Stomach smooth muscle (tissue), 2 donors: ENCODE measurements at regions not wholly inside any gene's neighbourhood (a gene's known extent, or its start where the extent isn't known, plus 50 kb on each side); places are given as distances from the start of the nearest gene placed in this dataset.

Experiments
- H3K27ac ChIP-seq: one replicate; pipeline ENCODE4 v1.7.0; 2013; ENCODE audit warnings: mild to moderate bottlenecking, low read length, inconsistent platforms
- H3K27me3 ChIP-seq, 2 donors: one replicate each; pipeline ENCODE4 v1.7.0; 2013; ENCODE audit warnings: low read length in 2 of 2; ENCODE audit not compliant: insufficient read depth in 2 of 2, control insufficient read depth in 1 of 2
- H3K36me3 ChIP-seq, 2 donors: one replicate each; pipeline ENCODE4 v1.7.0; 2013; ENCODE audit warnings: low read length in 2 of 2; ENCODE audit not compliant: control insufficient read depth in 2 of 2, insufficient read depth in 2 of 2
- H3K4me1 ChIP-seq: one replicate; pipeline ENCODE4 v1.7.0; 2013; ENCODE audit warnings: low read length; ENCODE audit not compliant: control insufficient read depth, insufficient read depth
- H3K4me3 ChIP-seq, 2 donors: one replicate each; pipeline ENCODE4 v1.7.0; 2013; ENCODE audit warnings: low read length in 2 of 2
- H3K9ac ChIP-seq, 2 donors: one replicate each; pipeline ENCODE4 v1.7.0; 2013; ENCODE audit warnings: low read length in 2 of 2, mild to moderate bottlenecking in 1 of 2
- H3K9me3 ChIP-seq, 2 donors: one replicate each; pipeline ENCODE4 v1.7.0; 2013; ENCODE audit warnings: low read length in 2 of 2; ENCODE audit not compliant: control insufficient read depth in 2 of 2
- donor health status: healthy.
- donor health status: Pancreatic carcinoma.

DNA sequence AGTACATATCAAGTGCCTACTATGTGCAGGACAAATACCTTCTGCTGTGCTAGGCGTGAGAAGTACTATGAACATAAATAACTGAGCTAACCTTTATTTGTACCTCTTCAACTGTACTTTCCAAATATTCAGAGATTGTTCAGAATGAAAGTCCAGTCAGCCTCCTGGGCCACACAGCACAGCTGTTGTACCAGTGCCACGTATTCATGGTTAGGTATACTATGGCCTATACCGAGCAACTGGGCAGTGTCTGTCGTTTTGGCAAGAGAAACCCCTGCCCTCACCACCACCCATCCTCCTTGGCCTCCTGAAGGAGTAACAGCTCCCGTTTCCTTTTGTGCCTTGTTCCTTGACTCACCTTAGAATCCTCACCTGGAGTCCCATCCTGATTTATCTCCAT lies 53.0 kb downstream of the RASSF10 start:
- no peak overlapping the region for H3K9ac ChIP-seq
- H3K4me3 ChIP-seq, result no peak overlapping the region
- H3K27ac ChIP-seq, result no peak overlapping the region
- H3K27me3 ChIP-seq, result peaks cover 0 to 3% of the 10 kb centered on the region in 2 donors
- no peaks in the 10 kb centered on the region for H3K36me3 ChIP-seq
- no peaks in the 10 kb centered on the region for H3K4me1 ChIP-seq
- H3K9me3 ChIP-seq, result no peaks in the 10 kb centered on the region

DNA sequence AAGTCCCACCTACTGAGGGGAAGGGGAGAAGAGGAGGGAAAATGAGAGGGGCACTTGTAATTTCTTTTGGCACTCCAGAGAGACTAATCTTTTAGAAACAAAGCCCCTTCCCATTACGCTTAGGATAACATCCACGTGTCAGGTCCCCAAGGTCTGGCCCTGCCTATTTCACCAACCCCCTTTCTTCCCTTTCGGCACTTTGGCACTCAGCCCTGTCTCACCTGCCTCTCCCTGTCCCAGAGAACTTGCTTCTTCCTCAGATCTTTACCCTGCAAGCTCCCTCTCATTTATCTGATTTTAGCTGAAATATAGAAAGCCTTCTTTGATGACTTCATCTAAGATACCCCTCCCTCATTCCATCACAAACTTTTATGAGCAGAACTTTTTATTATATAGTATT lies 55.5 kb downstream of the RASSF10 start:
- H3K4me3 ChIP-seq, result no peak overlapping the region
- no peaks in the 10 kb centered on the region for H3K4me1 ChIP-seq
- H3K9ac ChIP-seq, result no peak overlapping the region
- H3K36me3 ChIP-seq, result no peaks in the 10 kb centered on the region
- no peaks in the 10 kb centered on the region for H3K9me3 ChIP-seq
- H3K27me3 ChIP-seq, result peaks cover 0 to 3% of the 10 kb centered on the region in 2 donors
- no peak overlapping the region for H3K27ac ChIP-seq

DNA sequence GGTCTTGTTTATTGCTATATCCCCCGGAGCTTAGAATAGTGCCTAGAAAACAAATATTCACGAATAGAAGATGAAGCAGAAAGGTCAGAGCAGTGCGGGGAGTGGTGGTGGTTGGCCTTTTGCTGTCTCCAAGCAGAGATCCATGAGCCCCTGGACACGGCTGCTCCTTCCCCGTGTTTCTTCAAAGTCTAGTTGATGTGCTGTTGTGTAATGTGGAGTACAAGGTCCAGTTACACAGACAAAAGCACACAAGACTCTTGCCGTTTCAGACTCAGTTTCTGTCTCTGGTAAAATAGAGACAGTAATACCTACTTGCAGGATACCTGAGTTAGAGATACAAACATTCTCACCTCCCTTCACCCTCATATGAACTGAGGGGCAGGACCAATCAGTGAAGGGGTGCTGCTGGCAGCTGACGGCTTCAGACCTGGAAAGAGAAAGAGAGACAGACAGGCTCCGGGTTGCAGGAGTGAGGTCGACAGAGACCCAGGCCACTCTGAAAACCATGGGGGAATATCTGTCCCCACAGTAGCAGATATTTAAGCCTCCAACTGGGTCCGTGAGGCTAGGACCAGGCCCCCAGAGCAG lies 56.2 kb downstream of the RASSF10 start:
- Histone ChIP-seq H3K4me1 (no peaks in the 10 kb centered on the region), H3K9me3 (no peaks in the 10 kb centered on the region), H3K36me3 (no peaks in the 10 kb centered on the region), H3K4me3 (no peak overlapping the region), H3K27ac (no peak overlapping the region), H3K27me3 (peaks cover 0 to 3% of the 10 kb centered on the region in 2 donors), H3K9ac (no peak overlapping the region)

DNA sequence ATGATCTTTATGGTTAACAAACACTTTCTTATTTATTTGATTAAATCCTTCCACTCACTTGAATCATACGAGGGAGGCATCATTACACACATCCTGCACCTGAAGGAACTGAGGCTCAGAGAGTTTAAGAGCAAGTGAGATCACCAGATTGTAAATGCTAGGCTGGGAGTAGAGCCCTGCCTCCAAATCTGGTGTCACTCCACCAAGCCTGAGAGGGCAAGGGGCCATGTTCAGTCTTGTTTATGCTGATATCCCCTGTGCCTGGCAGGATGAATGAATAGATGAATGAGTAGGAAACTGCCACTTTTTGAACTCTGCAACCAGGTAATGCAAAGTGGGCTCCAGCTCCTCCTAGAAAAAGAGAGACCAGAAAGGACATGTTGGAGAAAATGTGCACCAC lies 59.1 kb downstream of the RASSF10 start:
- no peaks in the 10 kb centered on the region for H3K4me1 ChIP-seq
- peaks cover 0 to 3% of the 10 kb centered on the region in 2 donors for H3K27me3 ChIP-seq
- no peak overlapping the region for H3K9ac ChIP-seq
- no peak overlapping the region for H3K4me3 ChIP-seq
- H3K36me3 ChIP-seq, result no peaks in the 10 kb centered on the region
- H3K27ac ChIP-seq, result no peak overlapping the region
- no peaks in the 10 kb centered on the region for H3K9me3 ChIP-seq

DNA sequence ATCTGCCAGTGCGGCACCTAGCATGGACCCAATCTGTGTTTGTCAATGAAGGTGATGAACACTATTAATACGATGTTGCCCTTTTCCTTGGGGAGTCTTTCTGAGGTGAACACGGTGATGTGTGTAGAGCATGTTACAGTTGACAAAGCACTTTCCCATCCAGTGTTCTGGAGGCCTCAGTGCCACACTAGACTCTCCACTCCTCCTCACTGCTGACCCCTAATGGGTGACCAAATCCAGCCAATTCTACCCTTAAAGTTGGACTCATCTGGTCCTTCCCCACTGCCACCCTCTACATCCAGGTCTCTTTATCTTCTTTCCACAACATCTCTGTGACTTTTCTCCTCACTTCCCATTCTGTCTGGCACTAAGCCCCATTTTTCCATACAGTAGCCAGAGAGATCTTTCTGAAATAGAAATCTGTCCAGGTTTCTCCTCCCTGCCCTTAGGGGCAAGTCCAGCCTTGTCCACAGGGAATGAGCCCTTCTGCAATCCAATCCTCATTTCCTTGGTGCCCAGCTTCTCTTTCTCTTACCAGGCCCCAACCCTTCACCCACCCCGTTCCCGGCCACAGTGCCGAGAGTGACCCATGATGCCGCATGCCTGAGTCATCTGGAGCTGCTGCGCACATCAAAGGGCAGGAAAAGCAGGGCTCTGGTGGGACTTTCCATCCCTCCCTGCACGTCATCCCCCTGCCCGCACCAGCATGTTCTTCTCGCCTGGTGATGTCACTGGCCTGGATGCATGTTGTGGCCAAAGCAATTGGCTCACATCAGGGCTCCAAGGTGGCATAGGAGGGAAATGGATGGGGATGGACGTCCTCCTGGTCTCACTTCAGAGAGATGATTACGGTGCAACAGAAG lies 64.2 kb downstream of the RASSF10 start:
- H3K27ac ChIP-seq, result no peak overlapping the region
- no peak overlapping the region for H3K9ac ChIP-seq
- no peaks in the 10 kb centered on the region for H3K36me3 ChIP-seq
- peaks cover 3 to 6% of the 10 kb centered on the region in 2 donors for H3K27me3 ChIP-seq
- H3K4me3 ChIP-seq, result no peak overlapping the region
- H3K4me1 ChIP-seq, result no peaks in the 10 kb centered on the region
- H3K9me3 ChIP-seq, result no peaks in the 10 kb centered on the region

DNA sequence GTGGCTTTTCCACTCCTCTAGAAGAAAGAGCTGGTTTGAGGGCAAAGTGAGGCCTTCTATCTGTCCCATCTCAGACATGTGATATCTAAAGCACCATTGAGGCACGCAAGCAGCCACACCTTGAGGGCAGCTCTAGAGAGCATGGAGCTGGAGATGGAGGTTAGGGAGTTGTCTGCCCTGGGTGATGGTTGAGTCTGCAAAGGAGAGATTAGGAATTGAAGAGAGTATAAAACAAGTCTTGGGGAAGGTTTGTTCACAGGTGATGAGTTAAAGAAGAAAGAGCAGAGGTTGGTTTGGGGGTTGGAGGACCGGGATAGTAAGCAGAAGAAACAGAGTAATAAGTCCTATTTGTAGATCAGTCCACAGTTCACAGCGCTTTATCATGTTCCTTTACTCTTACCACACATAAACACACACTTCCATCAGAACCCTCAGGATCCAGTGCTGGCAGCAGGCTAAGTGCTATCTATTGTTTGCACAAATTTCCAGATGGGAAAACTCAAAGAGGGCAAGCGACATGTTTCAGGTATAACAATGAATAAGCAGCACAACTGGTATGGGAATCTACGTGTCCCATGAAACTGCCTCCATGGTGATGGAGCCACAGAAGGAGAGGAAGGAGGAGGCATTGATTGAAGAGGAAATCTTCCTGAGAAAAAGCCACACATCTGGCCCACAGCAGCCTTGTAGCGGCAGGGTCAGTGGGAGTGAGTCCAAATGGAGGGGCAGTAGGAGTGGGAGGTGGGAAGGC lies 65.8 kb downstream of the RASSF10 start:
- Histone ChIP-seq H3K27me3 (peaks cover 6 to 7% of the 10 kb centered on the region in 2 donors), H3K36me3 (no peaks in the 10 kb centered on the region), H3K4me3 (no peak overlapping the region), H3K9ac (no peak overlapping the region), H3K4me1 (no peaks in the 10 kb centered on the region), H3K27ac (no peak overlapping the region), H3K9me3 (no peaks in the 10 kb centered on the region)

DNA sequence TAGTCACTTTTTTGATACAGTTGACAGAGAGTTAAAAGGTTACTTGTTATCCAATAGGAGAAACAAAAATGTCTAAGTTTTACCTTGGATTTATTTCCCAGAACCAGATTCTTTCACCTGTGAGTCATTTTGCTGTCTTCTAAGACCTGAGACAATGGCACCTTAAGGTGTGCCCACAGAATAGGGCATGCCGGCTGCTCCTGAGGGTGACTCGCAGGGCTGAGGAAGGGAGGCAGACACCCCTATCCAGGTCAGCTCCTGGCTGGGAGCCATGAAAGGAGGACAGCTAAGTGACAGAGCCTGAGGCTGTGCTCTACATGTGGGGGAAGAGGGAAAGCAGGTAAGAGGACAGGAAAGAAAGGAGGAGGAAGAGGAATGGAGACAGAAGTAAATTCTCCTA lies 67.8 kb downstream of the RASSF10 start:
- Histone ChIP-seq H3K9ac (no peak overlapping the region), H3K27ac (no peak overlapping the region), H3K4me1 (no peaks in the 10 kb centered on the region), H3K27me3 (peaks cover 6 to 7% of the 10 kb centered on the region in 2 donors), H3K9me3 (no peaks in the 10 kb centered on the region), H3K36me3 (no peaks in the 10 kb centered on the region), H3K4me3 (no peak overlapping the region)

DNA sequence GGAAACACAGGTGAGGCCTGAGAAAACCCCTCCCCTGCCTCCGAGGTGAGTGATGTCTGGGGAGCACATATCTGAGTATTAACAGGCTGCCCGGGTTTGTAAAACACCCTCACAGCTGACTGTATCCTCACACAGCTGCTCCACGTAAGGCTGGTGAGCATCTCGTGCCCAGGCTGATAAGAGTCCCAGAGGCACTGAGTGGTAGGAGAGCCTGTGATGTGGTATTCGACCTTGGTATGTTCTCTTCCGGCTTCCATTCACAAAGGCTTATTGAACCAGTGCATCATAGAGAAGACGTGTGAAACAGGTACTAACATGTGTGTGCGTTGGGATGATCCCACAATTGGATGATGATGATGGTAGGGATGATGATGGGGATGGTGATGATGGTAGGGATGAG lies 71.7 kb downstream of the RASSF10 start:
- H3K4me3 ChIP-seq, result no peak overlapping the region
- peaks cover 4 to 6% of the 10 kb centered on the region in 2 donors for H3K27me3 ChIP-seq
- H3K27ac ChIP-seq, result no peak overlapping the region
- H3K9ac ChIP-seq, result no peak overlapping the region
- no peaks in the 10 kb centered on the region for H3K9me3 ChIP-seq
- H3K36me3 ChIP-seq, result no peaks in the 10 kb centered on the region
- no peaks in the 10 kb centered on the region for H3K4me1 ChIP-seq

DNA sequence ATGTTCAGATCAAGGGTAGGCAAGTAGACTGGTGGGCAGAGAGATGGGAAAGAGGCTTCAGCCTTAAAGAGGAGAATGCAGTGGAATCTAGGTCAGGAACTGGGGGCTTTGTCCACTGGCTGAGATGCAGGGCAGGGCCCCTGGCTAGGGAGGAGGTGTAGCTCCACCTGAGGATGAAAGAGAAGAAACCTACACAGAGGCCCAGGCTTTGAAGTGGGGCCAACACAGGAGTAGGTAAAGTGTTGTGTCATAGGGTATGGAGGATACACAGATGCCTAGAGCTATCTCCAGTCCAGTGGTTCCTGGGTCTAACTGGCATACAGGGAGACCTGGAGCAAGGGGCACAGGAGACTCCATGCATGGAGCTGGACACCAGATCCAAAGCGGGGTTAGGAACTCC lies 73.5 kb downstream of the RASSF10 start:
- H3K27ac ChIP-seq, result no peak overlapping the region
- no peaks in the 10 kb centered on the region for H3K4me1 ChIP-seq
- no peaks in the 10 kb centered on the region for H3K9me3 ChIP-seq
- no peaks in the 10 kb centered on the region for H3K36me3 ChIP-seq
- peaks cover 2 to 4% of the 10 kb centered on the region in 2 donors for H3K27me3 ChIP-seq
- no peak overlapping the region for H3K4me3 ChIP-seq
- no peak overlapping the region for H3K9ac ChIP-seq

DNA sequence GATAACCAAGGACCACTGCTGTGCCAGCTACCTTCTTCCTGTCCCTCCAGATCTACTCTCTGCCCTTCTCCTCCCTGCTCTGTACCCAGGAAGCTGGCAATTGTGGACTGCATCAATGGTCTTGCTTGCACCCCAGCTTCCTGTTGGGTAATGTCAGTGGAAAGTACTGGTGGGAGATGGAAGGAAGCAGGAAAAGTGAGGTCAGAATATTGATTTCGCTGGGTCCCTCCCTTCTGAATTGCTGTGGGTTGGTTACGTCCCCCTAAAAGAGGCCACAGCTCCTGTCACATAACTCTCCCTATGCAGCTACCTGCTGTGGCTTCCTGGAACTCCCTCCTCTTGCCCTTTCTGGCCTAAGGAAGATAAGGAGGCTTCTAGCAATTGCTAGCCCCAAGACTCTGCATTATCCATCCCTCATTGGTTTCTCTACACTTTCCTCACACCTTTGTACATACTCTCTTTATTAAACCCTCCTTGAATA lies 81.2 kb downstream of the RASSF10 start:
- Histone ChIP-seq H3K4me1 (no peaks in the 10 kb centered on the region), H3K4me3 (no peak overlapping the region), H3K9me3 (no peaks in the 10 kb centered on the region), H3K36me3 (no peaks in the 10 kb centered on the region), H3K27me3 (no peaks in the 10 kb centered on the region), H3K9ac (no peak overlapping the region), H3K27ac (no peak overlapping the region)
